A549 (cell line): ENCODE measurements at regions not wholly inside any gene's neighbourhood (a gene's known extent, or its start where the extent isn't known, plus 50 kb on each side); places are given as distances from the start of the nearest gene placed in this dataset.

Experiments
- ATAC-seq, 2 experiments: fragments of 200-7000 bp in 1 of 2; fragments of >200 bp in 1 of 2; cut with Nextera tagmentation in 1 of 2; cut with Tn5 transposase in 1 of 2; 3 replicates each; pipeline versions ENCODE4 v1.8.0 to v1.9.1; 2018 to 2020; ENCODE audit warnings: mild to moderate bottlenecking in 1 of 2, moderate library complexity in 1 of 2
- CTCF ChIA-PET: fragments of 300-600 bp; sonication (Branson Sonifier 250); formaldehyde crosslinking; extraction: SDS; loops from one replicate; lab custom pipeline; 2021; ENCODE audit warnings: antibody characterized with exemption, inconsistent platforms; lab: Yijun Ruan, JAX
- POLR2A ChIA-PET: fragments of 350-600 bp; formaldehyde crosslinking; extraction: SDS; loops from one replicate; lab custom pipeline; 2021; ENCODE audit warnings: antibody characterized with exemption, inconsistent platforms; lab: Yijun Ruan, JAX
- DNase-seq, 2 experiments: peaks; one replicate each; pipeline versions ENCODE4 v3.0.0 to v3.0.0-alpha.2; 2011 to 2016; ENCODE audit warnings: low read depth in 1 of 2, low spot score in 1 of 2
- FAIRE-seq: peaks from 2 replicates; lab custom pipeline; 2011; peaks lifted over from hg19 to GRCh38; lab: Jason Lieb, UNC
- H3K27ac ChIP-seq, 2 experiments: fragments of >200 bp; sonication (Bioruptor Twin); formaldehyde crosslinking; 3 replicates each; pipeline ENCODE4 v1.5.1; 2016 to 2017
- H3K4me1 ChIP-seq: fragments of >200 bp; sonication (Bioruptor Twin); formaldehyde crosslinking; 3 replicates; pipeline ENCODE4 v1.6.1; 2016
- H3K4me2 ChIP-seq: fragments of >200 bp; sonication (Bioruptor Twin); formaldehyde crosslinking; 3 replicates; pipeline ENCODE4 v1.6.1; 2016
- H3K4me3 ChIP-seq: fragments of >200 bp; sonication (Bioruptor Twin); formaldehyde crosslinking; 3 replicates; pipeline ENCODE4 v1.5.1; 2016
- H3K9me3 ChIP-seq: fragments of >200 bp; sonication (Bioruptor Twin); formaldehyde crosslinking; 3 replicates; pipeline ENCODE4 v1.6.1; 2016
- BHLHE40 ChIP-seq: IDR thresholded peaks from 2 replicates; pipeline ENCODE4 v1.6.1; 2012; ENCODE audit warnings: low read depth, low read length, inconsistent platforms
- CEBPB ChIP-seq, 2 experiments: fragments of >200 bp in 1 of 2; sonication (Bioruptor Twin) in 1 of 2; formaldehyde crosslinking in 1 of 2; IDR thresholded peaks; 2 replicates each; pipeline ENCODE4 v1.6.1; 2012 to 2016
- CHD4 ChIP-seq: fragments of 200-600 bp; sonication (generic); IDR thresholded peaks from 2 replicates; pipeline ENCODE4 v1.6.1; 2016; ENCODE audit warnings: antibody characterized with exemption, mild to moderate bottlenecking, borderline replicate concordance
- EHF ChIP-seq: fragments of 250-450 bp; sonication (Bioruptor Pico); IDR thresholded peaks from 2 replicates; pipeline ENCODE4 v1.5.0; 2020; ENCODE audit warnings: mild to moderate bottlenecking
- FOSL2 ChIP-seq, 2 experiments: fragments of 450-650 bp in 1 of 2; fragments of >200 bp in 1 of 2; sonication (Bioruptor Twin) in 1 of 2; formaldehyde crosslinking; IDR thresholded peaks; 2 replicates each; pipeline versions ENCODE4 v1.5.0 to v1.6.1; 2016 to 2020; ENCODE audit warnings: mild to moderate bottlenecking in 1 of 2, moderate library complexity in 1 of 2
- GATA3 ChIP-seq: IDR thresholded peaks from 2 replicates; pipeline ENCODE4 v1.6.1; 2012; ENCODE audit warnings: borderline replicate concordance
- KDM5A ChIP-seq: fragments of 200-600 bp; sonication (generic); IDR thresholded peaks from 2 replicates; pipeline ENCODE4 v1.6.1; 2016; ENCODE audit warnings: antibody characterized with exemption, mild to moderate bottlenecking
- MAFK ChIP-seq: fragments of 450-650 bp; IDR thresholded peaks from 2 replicates; pipeline ENCODE4 v1.6.1; 2014; ENCODE audit not compliant: partially characterized antibody
- MYC ChIP-seq: IDR thresholded peaks from 2 replicates; pipeline ENCODE4 v1.6.1; 2012; ENCODE audit warnings: mild to moderate bottlenecking, inconsistent platforms, low read length, improper control_type of control experiment, borderline replicate concordance
- RCOR1 ChIP-seq: fragments of 150-350 bp; IDR thresholded peaks from 2 replicates; pipeline ENCODE4 v1.6.1; 2014; ENCODE audit warnings: antibody characterized with exemption, low read length, low read depth
- RFX5 ChIP-seq: fragments of 450-650 bp; IDR thresholded peaks from 2 replicates; pipeline ENCODE4 v1.7.1; 2014; ENCODE audit warnings: antibody characterized with exemption, mild to moderate bottlenecking, moderate library complexity
- RNF2 ChIP-seq: fragments of 200-600 bp; sonication (generic); IDR thresholded peaks from 2 replicates; pipeline ENCODE4 v1.6.1; 2016; ENCODE audit warnings: low read depth, mild to moderate bottlenecking, antibody characterized with exemption, moderate library complexity, borderline replicate concordance
- ZFP36 ChIP-seq: fragments of 450-650 bp; IDR thresholded peaks from 2 replicates; pipeline ENCODE4 v1.6.1; 2014; ENCODE audit warnings: borderline replicate concordance; ENCODE audit not compliant: partially characterized antibody
- ZSCAN20 ChIP-seq: fragments of 250-450 bp; sonication (Bioruptor Pico); IDR thresholded peaks from 2 replicates; pipeline ENCODE4 v1.8.0; 2022; ENCODE audit warnings: mild to moderate bottlenecking, moderate library complexity
- WGBS: methylation state at CpG from one replicate; pipeline ENCODE4 v1.1.6; 2017; ENCODE audit errors: missing lambda C conversion rate; 5-methylcytosine and 5-hydroxymethylcytosine counted together
- TF ChIP-seq, protein P1 (sequence below): IDR thresholded peaks from 2 replicates; pipeline ENCODE4 v1.6.1; 2012

GRCh38 chr12:27868139-27868538 lies 88.1 kb upstream of the MANSC4 start:
- Histone ChIP-seq H3K4me3 (no peak overlapping the region), H3K27ac (no peak overlapping the region), H3K9me3 (no peaks in the 10 kb centered on the region), H3K4me1 (no peaks in the 10 kb centered on the region; the same call in 2 of the 3 replicates), H3K4me2 (no peak overlapping the region)
- DNase-seq (no peak), ATAC-seq (no peak), FAIRE-seq (no peak)
- ChIA-PET POLR2A (no interaction called here), CTCF (interaction anchor here (1.5 kb wide), 1 partner anchor 47 kb away, joined by 4 read pairs; no protein-coding TSS in a partner anchor)
- 95% methylated on average over 1 of the region's 1 CpG for WGBS
- TF ChIP-seq BHLHE40 (no peak), KDM5A (no peak), EHF (CRISPR knock-in tag) (no peak)

DNA sequence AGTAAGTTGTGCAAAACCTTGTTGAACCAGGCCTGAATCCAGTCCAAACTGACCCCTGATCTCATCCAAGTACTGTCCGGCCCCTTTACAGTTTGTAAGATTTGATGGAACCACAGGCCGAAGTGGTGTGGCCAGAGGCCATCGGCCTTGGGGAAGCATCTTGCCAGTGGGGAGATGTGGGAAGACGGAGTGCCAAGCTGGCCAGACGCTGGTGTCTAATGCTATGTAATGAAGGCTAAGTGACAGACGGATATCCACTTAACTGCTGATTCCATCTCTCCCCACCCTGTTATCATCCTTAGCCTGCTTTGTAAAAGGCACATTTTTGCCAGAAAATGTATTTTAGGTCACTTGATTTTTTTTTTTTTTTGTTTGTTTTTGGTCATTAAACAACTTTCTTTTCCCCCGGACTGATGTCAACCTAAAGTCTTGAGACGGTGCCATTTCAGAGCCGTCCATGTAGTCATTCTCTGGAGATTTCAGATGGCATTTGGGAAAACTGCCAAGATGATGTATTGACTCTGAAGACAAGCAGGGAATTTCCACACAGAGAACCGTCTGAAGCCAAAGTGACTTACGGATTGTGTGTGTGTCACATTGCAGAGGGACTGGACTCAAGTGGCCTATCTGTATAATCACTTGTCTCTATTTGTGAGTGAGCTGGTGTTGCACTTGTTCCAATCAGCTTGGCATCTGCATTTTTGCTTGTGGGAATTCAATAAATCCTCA lies 86.5 kb upstream of the MANSC4 start:
- DNase-seq (peak in 1 of 2 experiments; percentile 49), ATAC-seq (no peak), FAIRE-seq (no peak)
- 53% methylated on average over 11 of the region's 11 CpGs for WGBS
- TF ChIP-seq KDM5A, result no peak
- TF ChIP-seq ZSCAN20 (CRISPR knock-in tag), result no peak
- TF ChIP-seq FOSL2 (IDR thresholded peaks at IDR 0.05), result no peak
- no peak for TF ChIP-seq FOSL2 (CRISPR knock-in tag; IDR thresholded peaks at IDR 0.05)
- no peak for TF ChIP-seq EHF (CRISPR knock-in tag)
- no peak for TF ChIP-seq MAFK
- TF ChIP-seq RFX5, result no peak
- TF ChIP-seq RCOR1, result no peak
- no peak for TF ChIP-seq ZFP36
- TF ChIP-seq CHD4, result no peak
- no peak for TF ChIP-seq CEBPB (IDR thresholded peaks at IDR 0.05)
- ChIA-PET POLR2A (no interaction called here), CTCF (no interaction called here)
- H3K27ac ChIP-seq, result no peak overlapping the region
- 0 out of 3 replicates have a peak overlapping the region, but pooled peaks have one; percentile 9 for H3K4me2 ChIP-seq
- no peaks in the 10 kb centered on the region; the same call in 2 of the 3 replicates for H3K4me1 ChIP-seq
- H3K9me3 ChIP-seq, result no peaks in the 10 kb centered on the region
- no peak overlapping the region for H3K4me3 ChIP-seq

DNA sequence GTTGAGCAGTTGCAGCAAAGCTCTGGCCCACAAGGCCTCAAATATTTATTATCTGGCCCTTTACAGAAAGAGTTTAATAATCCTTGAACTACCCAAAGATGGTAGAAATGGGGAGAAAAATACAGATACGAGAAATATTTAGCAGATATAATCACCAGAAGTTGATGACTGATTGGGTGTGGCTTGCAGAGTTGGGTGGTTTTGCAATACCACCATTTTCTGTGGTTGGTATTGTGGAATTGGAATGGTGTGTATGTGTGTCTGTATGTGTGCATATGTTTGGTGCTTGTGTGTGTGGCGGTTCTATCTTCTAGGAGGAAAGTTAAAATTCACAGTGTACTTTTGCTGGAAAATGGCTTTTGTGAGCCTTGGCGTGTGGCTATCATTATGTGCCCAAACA lies 85.4 kb upstream of the MANSC4 start:
- FAIRE-seq (no peak), DNase-seq (no peak), ATAC-seq (no peak)
- Histone ChIP-seq H3K9me3 (no peaks in the 10 kb centered on the region), H3K4me2 (no peak overlapping the region), H3K4me1 (no peaks in the 10 kb centered on the region; the same call in 2 of the 3 replicates), H3K4me3 (no peak overlapping the region), H3K27ac (no peak overlapping the region)
- ChIA-PET CTCF (no interaction called here), POLR2A (no interaction called here)
- WGBS, result 84% methylated on average over 3 of the region's 3 CpGs
- 0 out of 4 replicates have a peak, but pooled peaks of 1 of the 2 experiments have one; percentile 14 for TF ChIP-seq CEBPB (IDR thresholded peaks at IDR 0.05)
- TF ChIP-seq, protein P1, sequence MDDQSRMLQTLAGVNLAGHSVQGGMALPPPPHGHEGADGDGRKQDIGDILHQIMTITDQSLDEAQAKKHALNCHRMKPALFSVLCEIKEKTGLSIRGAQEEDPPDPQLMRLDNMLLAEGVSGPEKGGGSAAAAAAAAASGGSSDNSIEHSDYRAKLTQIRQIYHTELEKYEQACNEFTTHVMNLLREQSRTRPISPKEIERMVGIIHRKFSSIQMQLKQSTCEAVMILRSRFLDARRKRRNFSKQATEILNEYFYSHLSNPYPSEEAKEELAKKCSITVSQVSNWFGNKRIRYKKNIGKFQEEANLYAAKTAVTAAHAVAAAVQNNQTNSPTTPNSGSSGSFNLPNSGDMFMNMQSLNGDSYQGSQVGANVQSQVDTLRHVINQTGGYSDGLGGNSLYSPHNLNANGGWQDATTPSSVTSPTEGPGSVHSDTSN, result no peak

- DNase-seq (no peak), ATAC-seq (no peak), FAIRE-seq (no peak)
- H3K27ac ChIP-seq, result no peak overlapping the region
- H3K4me2 ChIP-seq, result no peak overlapping the region
- H3K4me3 ChIP-seq, result no peak overlapping the region
- ChIA-PET CTCF (interaction anchor here (0.7 to 1.0 kb wide), 2 partner anchors 8 to 43 kb away, joined by 3 to 4 read pairs; no protein-coding TSS in a partner anchor), POLR2A (no interaction called here)
- no peaks in the 10 kb centered on the region for H3K9me3 ChIP-seq
- 91% methylated on average over 2 of the region's 2 CpGs for WGBS
- no peaks in the 10 kb centered on the region; the same call in 2 of the 3 replicates for H3K4me1 ChIP-seq
- TF ChIP-seq MYC, result no peak
Observed at GRCh38 chr12:27864521-27864920, 84.5 kb upstream of the MANSC4 start.

DNA sequence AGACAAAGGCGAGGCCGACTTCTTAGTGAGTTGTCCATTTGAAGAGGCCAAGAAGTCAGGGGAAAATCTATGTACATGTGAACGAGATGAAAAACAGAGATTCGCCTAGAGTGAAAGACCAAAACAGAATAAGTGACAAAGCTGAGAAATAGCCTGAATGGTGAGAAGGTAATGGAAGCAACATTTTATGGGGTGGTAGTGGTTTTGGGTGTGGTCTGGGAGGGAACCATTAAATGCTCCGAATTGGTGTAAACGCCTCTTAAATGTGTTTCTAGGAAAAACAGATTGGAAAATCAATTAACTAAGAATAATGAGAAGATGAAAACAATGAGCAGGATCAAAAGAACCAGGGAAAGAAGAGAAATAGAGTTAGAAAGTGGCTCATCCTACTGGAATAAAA lies 83.8 kb upstream of the MANSC4 start:
- DNase-seq (no peak), ATAC-seq (no peak), FAIRE-seq (no peak)
- ChIA-PET CTCF (interaction anchor here (0.7 to 1.0 kb wide), 2 partner anchors 9 to 42 kb away, joined by 3 to 4 read pairs; no protein-coding TSS in a partner anchor), POLR2A (no interaction called here)
- H3K4me2 ChIP-seq, result no peak overlapping the region
- H3K27ac ChIP-seq, result no peak overlapping the region
- H3K4me1 ChIP-seq, result no peaks in the 10 kb centered on the region; the same call in 2 of the 3 replicates
- 81% methylated on average over 6 of the region's 6 CpGs for whole genome bisulfite sequencing
- no peak overlapping the region for H3K4me3 ChIP-seq
- H3K9me3 ChIP-seq, result no peaks in the 10 kb centered on the region
- TF ChIP-seq RCOR1 (no peak), RNF2 (no peak), GATA3 (no peak)
